CD4-positive, alpha-beta T cell treated with Interleukin-1 beta for 1 hour (primary cell): ENCODE measurements at regions not wholly inside any gene's neighbourhood (a gene's known extent, or its start where the extent isn't known, plus 50 kb on each side); places are given as distances from the start of the nearest gene placed in this dataset.
"Not testable (repeated sequence)": the region's sequence is repeated elsewhere in the genome, so short reads cannot be mapped to it uniquely, and the experiment has no call there.

ENCODE experiments used
- DNase-seq, 2 donors: peaks; one replicate each; pipeline ENCODE4 v3.0.0-alpha.2; 2020 to 2022

DNA sequence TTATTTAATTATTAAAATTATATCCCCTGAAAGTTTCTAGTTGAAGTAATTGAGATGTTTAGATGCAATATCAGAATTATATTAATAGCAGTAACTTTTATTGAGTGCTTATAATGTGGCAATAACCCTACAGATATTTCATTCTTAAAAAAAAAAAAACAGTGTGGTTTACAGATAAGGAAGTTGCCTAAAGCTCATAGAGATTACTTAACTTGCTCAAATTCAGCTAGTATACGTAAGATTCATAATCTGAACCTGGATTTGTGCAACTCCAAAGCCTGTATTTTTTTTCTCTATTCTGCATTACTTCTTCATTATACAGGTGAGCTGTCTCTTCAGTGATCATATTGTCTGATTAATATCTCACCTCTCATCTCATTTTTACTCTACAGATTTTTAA, 156.0 kb upstream of the PTBP2 start:
- no peak for DNase-seq

GRCh38 chr1:96568639-96569038, 152.9 kb upstream of the PTBP2 start:
- no peak for DNase-seq

DNA sequence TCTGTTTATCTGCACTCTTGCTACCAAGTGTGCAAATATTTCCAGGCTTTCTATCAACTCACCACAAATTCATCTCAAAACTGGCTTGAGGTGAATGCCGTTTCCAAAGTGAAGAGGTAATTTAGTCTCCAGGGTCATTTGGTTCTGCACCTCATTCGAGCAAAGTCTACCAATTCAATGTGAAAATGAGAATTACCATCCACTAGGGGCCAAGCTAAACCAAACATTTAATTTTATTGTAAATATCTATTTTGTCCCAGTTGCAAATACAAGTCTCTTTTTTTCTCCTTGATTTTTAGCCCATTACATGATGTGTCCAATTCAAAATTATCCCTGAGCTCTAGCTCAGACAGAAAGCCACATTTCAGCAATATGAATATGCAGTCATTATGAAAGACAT, 152.3 kb upstream of the PTBP2 start:
- DNase-seq: no peak

DNA sequence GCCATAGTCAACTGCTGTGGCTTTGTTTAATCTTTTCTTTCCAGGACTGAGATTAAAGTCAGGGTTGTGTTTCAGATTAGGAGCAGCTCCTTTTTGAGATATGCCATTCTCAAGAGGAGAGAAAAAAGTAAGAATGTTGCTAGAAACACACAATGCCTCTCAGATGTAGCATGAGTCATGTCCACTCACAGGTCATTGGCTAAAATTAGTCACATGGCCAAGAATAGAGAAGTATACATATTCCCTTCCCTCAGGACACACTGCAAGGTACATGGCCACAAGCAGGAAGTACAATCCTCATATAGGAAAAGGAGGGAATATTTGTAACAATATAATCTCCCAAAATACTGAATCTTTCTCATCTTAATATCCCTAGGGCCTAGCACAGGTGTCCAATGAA, 141.9 kb upstream of the PTBP2 start:
- DNase-seq: no peak

GRCh38 chr1:96580920-96581319, 140.7 kb upstream of the PTBP2 start:
- no peak for DNase-seq

DNA sequence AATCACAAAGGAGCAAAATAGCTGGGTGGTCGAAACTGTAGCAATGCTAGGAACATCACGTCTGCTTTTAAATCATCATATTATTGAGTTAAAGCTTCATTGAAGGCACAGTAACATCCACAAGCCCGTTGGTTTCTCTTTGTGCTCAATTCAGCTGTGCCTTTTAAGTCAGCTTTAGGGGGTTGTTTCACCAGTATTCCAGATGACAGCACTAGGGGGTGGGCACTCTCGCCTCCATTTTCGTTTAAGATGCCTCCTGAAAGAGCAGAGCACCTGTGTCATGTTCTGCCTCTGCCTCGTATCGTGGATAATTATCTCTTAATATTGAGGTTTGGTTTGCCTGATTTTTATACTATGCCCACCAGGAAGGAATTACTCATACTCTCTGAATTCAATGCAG, 139.8 kb upstream of the PTBP2 start:
- DNase-seq: no peak

GRCh38 chr1:96583903-96584302, 137.7 kb upstream of the PTBP2 start:
- DNase-seq: no peak

DNA sequence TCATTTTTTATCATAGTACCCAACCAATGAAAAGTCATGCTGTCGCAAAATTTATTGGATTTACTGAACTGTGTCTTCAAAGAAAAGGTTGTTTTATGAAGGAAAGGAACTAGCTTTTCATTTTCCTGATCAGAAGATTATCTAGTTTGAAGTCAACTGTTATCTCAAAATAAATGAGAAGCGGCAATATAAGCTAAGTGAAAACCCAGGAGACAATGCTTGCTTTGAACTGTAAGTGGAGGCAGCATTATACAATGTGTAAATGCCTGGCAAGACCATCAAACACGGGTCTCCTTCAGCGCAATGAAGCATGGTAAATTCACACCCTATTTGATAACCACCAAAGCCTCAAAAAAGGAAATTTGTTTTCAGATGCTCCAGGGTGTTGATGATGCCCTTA, 134.4 kb upstream of the PTBP2 start:
- DNase-seq: no peak

- no peak for DNase-seq
Measured at GRCh38 chr1:96588416-96588995, 133.1 kb upstream of the PTBP2 start.

DNA sequence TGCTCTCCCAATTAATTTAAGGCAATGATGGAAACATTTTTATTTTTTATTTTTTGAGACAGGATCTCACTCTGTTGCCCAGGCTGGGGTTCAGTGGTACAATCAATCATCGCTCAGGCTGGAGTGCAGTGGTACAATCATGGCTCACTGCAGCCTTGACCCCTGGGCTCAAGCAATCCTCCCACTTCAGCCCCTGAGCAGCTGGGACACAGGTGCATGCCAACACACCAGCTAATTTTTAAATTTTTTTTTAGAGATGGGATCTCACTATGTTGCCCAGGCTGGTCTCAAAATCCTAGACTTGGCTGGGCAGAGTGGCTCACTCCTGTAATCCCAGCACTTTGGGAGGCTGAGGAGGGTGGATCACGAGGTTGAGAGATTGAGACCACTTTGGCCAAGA, 126.1 kb upstream of the PTBP2 start:
- DNase-seq: not testable (repeated sequence)

DNA sequence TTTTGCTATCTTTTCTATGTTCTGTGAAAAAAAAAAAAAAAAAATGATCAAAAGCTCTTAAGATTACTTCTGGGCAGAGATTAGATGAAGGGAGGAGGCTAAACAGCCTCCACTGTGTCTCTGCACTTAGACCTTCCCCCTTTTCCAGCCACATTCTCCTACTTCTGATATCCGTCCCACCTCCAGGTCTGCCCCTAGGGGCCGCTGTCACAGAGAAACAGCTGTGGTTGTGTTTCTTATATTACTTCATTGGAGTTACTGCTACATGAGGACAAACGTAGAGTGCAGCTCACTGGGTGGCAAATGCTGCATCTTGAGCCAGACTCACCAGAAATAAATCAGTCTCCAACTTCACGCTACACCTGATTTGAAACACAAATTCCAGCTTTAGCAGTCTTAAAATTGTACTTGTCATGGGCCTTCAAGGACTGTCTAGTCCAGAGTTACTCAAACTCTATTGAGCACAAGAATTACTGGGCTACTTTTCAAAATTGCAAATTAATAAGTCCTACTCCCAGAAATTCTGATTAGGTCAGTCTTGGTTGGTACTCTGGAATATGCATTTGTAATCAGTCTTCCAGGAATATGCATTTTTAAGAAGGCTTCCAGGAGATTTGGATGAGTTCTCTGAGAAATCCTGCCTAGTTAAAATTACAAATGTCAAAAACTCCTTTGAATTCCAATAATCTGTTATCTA, 125.2 kb upstream of the PTBP2 start:
- peak in 1 of 2 donors; percentile 3 for DNase-seq

DNA sequence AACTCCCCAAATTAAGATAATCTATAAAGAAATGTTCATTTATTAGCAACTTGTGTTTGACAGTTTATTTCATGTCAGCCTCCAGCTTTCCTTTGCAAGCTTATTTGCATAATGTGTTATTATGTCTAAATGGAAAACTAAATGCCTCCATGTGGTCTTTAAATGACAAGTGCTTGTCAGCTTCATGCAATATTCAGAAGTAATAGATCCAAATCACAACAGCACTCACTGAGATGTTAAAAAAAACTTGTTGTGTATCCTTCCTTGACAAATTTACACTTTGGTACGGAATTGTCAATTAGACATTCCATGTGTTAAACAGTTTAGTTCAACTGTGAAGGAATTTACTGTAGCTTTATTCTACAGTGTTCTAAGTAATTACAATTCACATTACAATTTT, 124.4 kb upstream of the PTBP2 start:
- no peak for DNase-seq

DNA sequence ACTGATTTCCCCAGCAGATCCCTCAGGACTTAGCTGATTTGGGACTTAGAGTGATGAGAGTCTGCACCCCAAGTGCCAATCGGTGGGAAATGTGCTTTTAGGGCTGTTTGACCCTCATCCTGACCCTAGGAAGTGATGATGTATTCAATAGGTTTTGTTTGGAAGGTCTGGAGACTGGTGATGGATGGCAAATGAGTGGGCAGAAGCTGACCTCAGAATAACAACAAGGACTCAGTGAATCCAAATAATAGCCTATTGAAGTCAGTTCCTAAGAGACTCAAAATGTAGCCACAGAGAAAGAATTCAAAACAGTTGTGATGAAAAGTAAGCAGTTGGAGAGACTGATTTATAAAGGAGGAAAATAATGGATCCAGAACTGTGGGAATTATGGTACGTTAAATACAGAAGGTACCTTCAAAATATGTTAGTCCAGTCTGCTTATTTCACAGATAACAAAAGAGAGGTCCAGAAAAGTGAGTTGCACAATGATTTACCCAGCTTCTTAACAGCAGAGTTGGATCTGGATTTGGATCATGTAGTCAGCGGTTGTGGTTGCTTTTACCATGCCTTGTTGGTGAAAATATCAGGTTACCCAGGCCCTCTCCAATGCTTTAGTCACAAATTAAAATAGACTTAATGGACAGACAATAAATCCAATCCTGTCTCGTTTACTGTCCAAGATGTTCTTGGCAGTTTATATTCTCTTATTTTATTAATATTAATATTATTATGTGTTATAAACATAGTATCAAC, 123.0 kb upstream of the PTBP2 start:
- no peak for DNase-seq

DNA sequence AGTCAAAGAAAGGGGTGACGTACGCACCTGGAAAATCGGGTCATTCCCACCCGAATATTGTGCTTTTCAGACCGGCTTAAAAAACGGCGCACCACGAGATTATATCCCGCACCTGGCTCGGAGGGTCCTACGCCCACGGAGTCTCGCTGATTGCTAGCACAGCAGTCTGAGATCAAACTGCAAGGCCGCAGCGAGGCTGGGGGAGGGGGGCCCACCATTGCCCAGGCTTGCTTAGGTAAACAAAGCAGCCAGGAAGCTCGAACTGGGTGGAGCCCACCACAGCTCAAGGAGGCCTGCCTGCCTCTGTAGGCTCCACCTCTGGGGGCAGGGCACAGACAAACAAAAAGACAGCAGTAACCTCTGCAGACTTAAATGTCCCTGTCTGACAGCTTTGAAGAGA, 117.0 kb upstream of the PTBP2 start:
- DNase-seq: not testable (repeated sequence)

DNA sequence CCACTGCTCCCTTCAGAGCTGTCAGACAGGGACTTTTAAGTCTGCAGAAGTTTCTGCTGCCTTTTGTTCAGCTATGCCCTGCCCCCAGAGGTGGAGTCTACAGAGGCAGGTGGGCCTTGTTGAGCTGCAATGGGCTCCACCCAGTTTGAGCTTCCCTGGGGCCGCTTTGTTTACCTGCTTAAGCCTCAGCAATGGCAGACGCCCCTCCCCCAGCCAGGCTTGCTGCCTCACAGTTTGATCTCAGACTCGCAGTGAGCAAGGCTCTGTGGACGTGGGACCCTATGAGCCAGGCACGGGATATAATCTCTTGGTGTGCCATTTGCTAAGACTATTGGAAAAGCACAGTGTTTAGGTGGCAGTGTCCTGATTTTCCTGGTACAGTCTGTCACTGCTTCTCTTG, 104.2 kb upstream of the PTBP2 start:
- DNase-seq: not testable (repeated sequence)

- DNase-seq: no peak
Measured at GRCh38 chr1:96632045-96632664, 89.4 kb upstream of the PTBP2 start.

GRCh38 chr1:96633695-96634094, 87.9 kb upstream of the PTBP2 start:
- DNase-seq: no peak

GRCh38 chr1:96634883-96635282, 86.7 kb upstream of the PTBP2 start:
- no peak for DNase-seq

DNA sequence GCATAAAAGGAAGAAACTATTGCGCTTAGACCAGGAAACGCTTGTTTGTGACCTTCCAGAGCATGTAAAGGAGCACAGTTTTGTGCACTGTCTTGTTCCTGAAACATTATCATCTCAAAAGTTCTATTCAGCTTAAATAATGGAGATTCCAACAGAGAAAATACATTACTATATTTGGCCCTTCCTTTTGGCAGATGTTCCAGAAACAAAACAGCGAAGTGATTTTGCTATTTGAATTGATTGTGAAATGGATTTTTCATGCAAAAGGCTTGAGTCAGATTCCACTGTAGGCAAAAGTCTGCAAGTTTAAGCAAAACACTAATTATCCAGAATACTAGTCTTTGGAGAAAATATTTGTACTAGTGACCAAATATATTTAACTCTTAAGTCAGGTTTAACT, 80.3 kb upstream of the PTBP2 start:
- no peak for DNase-seq

GRCh38 chr1:96643519-96643918, 78.1 kb upstream of the PTBP2 start:
- DNase-seq: no peak

- no peak for DNase-seq
Measured at GRCh38 chr1:96649301-96649700, 72.3 kb upstream of the PTBP2 start.

GRCh38 chr1:96651517-96651916, 70.1 kb upstream of the PTBP2 start:
- DNase-seq: no peak

GRCh38 chr1:96660051-96660450, 61.5 kb upstream of the PTBP2 start:
- DNase-seq: no peak

DNA sequence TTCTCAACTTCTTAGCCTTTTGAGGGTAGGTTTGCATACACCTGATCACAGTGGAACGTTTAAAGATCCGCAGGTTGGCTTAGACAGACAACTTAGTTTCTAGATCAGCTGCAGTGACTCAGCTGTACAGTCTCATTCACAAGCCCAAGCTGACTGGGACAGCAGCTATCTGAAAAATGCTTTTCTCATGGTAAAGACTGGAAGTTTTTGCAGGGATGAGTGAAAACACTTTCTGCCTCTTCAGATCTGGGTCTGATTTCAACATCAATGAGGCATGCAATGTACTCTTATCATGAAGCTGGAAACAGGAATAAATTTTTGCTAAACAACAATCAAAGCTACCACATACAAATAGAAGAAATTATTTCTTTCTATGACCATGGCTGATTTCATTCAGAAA, 61.1 kb upstream of the PTBP2 start:
- DNase-seq: no peak
